Hepatocyte (in vitro differentiated cells): ENCODE measurements at regions not wholly inside any gene's neighbourhood (a gene's known extent, or its start where the extent isn't known, plus 50 kb on each side); places are given as distances from the start of the nearest gene placed in this dataset.

Experiments
- EZH2 ChIP-seq: fragments of 200-600 bp; sonication (generic); IDR thresholded peaks from 2 replicates; pipeline ENCODE4 v1.6.1; 2016; ENCODE audit warnings: antibody characterized with exemption, mild to moderate bottlenecking, borderline replicate concordance
- TF ChIP-seq, protein P1 (sequence below): fragments of 200-600 bp; sonication (generic); IDR thresholded peaks from 2 replicates; pipeline ENCODE4 v1.5.1; 2016; ENCODE audit warnings: antibody characterized with exemption, mild to moderate bottlenecking; ENCODE audit not compliant: poor library complexity

DNA sequence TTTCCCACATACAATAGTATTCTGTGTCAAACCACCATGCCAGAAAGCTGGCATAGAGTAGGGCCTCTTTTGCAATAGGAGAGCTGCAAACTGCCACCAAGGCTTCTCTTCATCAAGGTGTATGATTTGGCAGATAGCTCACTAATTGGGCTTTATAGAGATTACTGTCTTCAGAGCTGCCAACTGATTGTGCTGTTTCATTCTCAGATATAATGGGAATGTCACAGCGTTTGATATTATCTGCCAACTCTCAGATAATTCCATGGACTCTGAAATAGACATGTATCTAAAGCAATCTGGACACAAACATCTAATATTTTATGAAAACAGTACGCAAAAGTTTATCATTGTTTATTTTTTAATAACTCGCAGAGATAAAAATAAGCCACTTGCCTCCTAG is 1289.1 kb downstream of the STIM2 start:
- TF ChIP-seq, protein P1, sequence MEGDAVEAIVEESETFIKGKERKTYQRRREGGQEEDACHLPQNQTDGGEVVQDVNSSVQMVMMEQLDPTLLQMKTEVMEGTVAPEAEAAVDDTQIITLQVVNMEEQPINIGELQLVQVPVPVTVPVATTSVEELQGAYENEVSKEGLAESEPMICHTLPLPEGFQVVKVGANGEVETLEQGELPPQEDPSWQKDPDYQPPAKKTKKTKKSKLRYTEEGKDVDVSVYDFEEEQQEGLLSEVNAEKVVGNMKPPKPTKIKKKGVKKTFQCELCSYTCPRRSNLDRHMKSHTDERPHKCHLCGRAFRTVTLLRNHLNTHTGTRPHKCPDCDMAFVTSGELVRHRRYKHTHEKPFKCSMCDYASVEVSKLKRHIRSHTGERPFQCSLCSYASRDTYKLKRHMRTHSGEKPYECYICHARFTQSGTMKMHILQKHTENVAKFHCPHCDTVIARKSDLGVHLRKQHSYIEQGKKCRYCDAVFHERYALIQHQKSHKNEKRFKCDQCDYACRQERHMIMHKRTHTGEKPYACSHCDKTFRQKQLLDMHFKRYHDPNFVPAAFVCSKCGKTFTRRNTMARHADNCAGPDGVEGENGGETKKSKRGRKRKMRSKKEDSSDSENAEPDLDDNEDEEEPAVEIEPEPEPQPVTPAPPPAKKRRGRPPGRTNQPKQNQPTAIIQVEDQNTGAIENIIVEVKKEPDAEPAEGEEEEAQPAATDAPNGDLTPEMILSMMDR = no peak
- no peak for TF ChIP-seq EZH2
